ENCODE measurements at regions not wholly inside any gene's neighbourhood (a gene's known extent, or its start where the extent isn't known, plus 50 kb on each side); places are given as distances from the start of the nearest gene placed in this dataset.

- no peaks in the 10 kb centered on the region for H3K4me1 ChIP-seq
- intact Hi-C loops (cut with DNase I): no loop called here
- no peaks in the 10 kb centered on the region for H3K9me3 ChIP-seq
- no peaks in the 10 kb centered on the region for H3K36me3 ChIP-seq
- H3K27ac ChIP-seq (replicated peaks in 1 of 4): no peak overlapping the region
- no peak for DNase-seq (ENCODE audit: extremely low spot score)
- 52% methylated on average over 2 of the region's 2 CpGs for WGBS
- no peaks in the 10 kb centered on the region for H3K27me3 ChIP-seq
- H3K4me3 ChIP-seq: no peak overlapping the region
- TF ChIP-seq CTCF (IDR thresholded peaks at IDR 0.05): no peak
- no peak for TF ChIP-seq POLR2AphosphoS5 (IDR thresholded peaks at IDR 0.05)
- TF ChIP-seq EP300 (IDR thresholded peaks at IDR 0.05): no peak
- no peak for TF ChIP-seq POLR2A (IDR thresholded peaks at IDR 0.05; ENCODE audit: low read depth)
These were observed 1293.9 kb upstream of the CDH6 start for GRCh38 chr5:29899583-29899982.

GRCh38 chr5:29897916-29898315, 1295.6 kb upstream of the CDH6 start:
- H3K4me1 ChIP-seq: no peaks in the 10 kb centered on the region
- H3K27ac ChIP-seq (replicated peaks in 1 of 4): no peak overlapping the region
- no peaks in the 10 kb centered on the region for H3K27me3 ChIP-seq
- DNase-seq (ENCODE audit: extremely low spot score): no peak
- no peaks in the 10 kb centered on the region for H3K9me3 ChIP-seq
- intact Hi-C loops (cut with DNase I): no loop called here
- TF ChIP-seq POLR2AphosphoS5 (IDR thresholded peaks at IDR 0.05) (no peak), EP300 (IDR thresholded peaks at IDR 0.05) (no peak)
- no peaks in the 10 kb centered on the region for H3K36me3 ChIP-seq
- no peak overlapping the region for H3K4me3 ChIP-seq

GRCh38 chr5:29896646-29897045, 1296.8 kb upstream of the CDH6 start:
- WGBS: 79% methylated on average over 1 of the region's 1 CpG
- Histone ChIP-seq H3K9me3 (no peaks in the 10 kb centered on the region), H3K27ac (replicated peaks in 1 of 4) (no peak overlapping the region), H3K27me3 (no peaks in the 10 kb centered on the region), H3K36me3 (no peaks in the 10 kb centered on the region), H3K4me1 (no peaks in the 10 kb centered on the region), H3K4me3 (no peak overlapping the region)
- no peak for DNase-seq (ENCODE audit: extremely low spot score)
- intact Hi-C loops (cut with DNase I): no loop called here
- TF ChIP-seq CTCF (IDR thresholded peaks at IDR 0.05) (no peak), POLR2A (IDR thresholded peaks at IDR 0.05; ENCODE audit: low read depth) (no peak), EP300 (IDR thresholded peaks at IDR 0.05) (no peak), POLR2AphosphoS5 (IDR thresholded peaks at IDR 0.05) (no peak)

GRCh38 chr5:29894668-29895067, 1298.8 kb upstream of the CDH6 start:
- Histone ChIP-seq H3K4me1 (no peaks in the 10 kb centered on the region), H3K27me3 (no peaks in the 10 kb centered on the region), H3K9me3 (no peaks in the 10 kb centered on the region), H3K36me3 (no peaks in the 10 kb centered on the region), H3K27ac (replicated peaks in 1 of 4) (no peak overlapping the region), H3K4me3 (no peak overlapping the region)
- WGBS: 70% methylated on average over 2 of the region's 2 CpGs
- intact Hi-C loops (cut with DNase I): no loop called here
- TF ChIP-seq EP300 (IDR thresholded peaks at IDR 0.05) (no peak), CTCF (IDR thresholded peaks at IDR 0.05) (no peak), POLR2AphosphoS5 (IDR thresholded peaks at IDR 0.05) (no peak), POLR2A (IDR thresholded peaks at IDR 0.05; ENCODE audit: low read depth) (no peak)
- DNase-seq (ENCODE audit: extremely low spot score): no peak

- no peaks in the 10 kb centered on the region for H3K4me1 ChIP-seq
- H3K36me3 ChIP-seq: no peaks in the 10 kb centered on the region
- DNase-seq (ENCODE audit: extremely low spot score): no peak
- intact Hi-C loops (cut with DNase I): no loop called here
- no peak overlapping the region for H3K4me3 ChIP-seq
- TF ChIP-seq EP300 (IDR thresholded peaks at IDR 0.05): no peak
- no peak for TF ChIP-seq CTCF (IDR thresholded peaks at IDR 0.05)
- no peak for TF ChIP-seq POLR2A (IDR thresholded peaks at IDR 0.05; ENCODE audit: low read depth)
- TF ChIP-seq POLR2AphosphoS5 (IDR thresholded peaks at IDR 0.05): no peak
- WGBS: 80% methylated on average over 6 of the region's 6 CpGs
- H3K27me3 ChIP-seq: no peaks in the 10 kb centered on the region
- no peak overlapping the region for H3K27ac ChIP-seq (replicated peaks in 1 of 4)
- no peaks in the 10 kb centered on the region for H3K9me3 ChIP-seq
These were observed 1304.4 kb upstream of the CDH6 start for GRCh38 chr5:29889051-29889450.
